ENCODE measurements at regions not wholly inside any gene's neighbourhood (a gene's known extent, or its start where the extent isn't known, plus 50 kb on each side); places are given as distances from the start of the nearest gene placed in this dataset.

GRCh38 chr17:72423718-72424117 lies 302.9 kb downstream of the SOX9 start:
- FAIRE-seq (no peak), DNase-seq (ENCODE audit: low spot score) (no peak)

GRCh38 chr17:72424505-72425117 lies 303.8 kb downstream of the SOX9 start:
- DNase-seq (ENCODE audit: low spot score): no peak
- FAIRE-seq: no peak

GRCh38 chr17:72425133-72425793 lies 304.4 kb downstream of the SOX9 start:
- no peak for FAIRE-seq
- DNase-seq (ENCODE audit: low spot score): no peak

GRCh38 chr17:72425794-72426168 lies 305.0 kb downstream of the SOX9 start:
- FAIRE-seq: no peak
- DNase-seq (ENCODE audit: low spot score): no peak

- no peak for DNase-seq (ENCODE audit: low spot score)
- no peak for FAIRE-seq
Measured at GRCh38 chr17:72426321-72426720, 305.5 kb downstream of the SOX9 start.

- FAIRE-seq: no peak
Measured at GRCh38 chr17:72426948-72427760, 306.3 kb downstream of the SOX9 start.

GRCh38 chr17:72427761-72428109 lies 306.9 kb downstream of the SOX9 start:
- no peak for DNase-seq (ENCODE audit: low spot score)
- FAIRE-seq: no peak

More at GRCh38 chr17:72426948-72427760, 306.3 kb downstream of the SOX9 start:
- DNase-seq (ENCODE audit: low spot score): no peak

GRCh38 chr17:72429066-72429638 lies 308.3 kb downstream of the SOX9 start:
- DNase-seq (ENCODE audit: low spot score): no peak
- no peak for FAIRE-seq

GRCh38 chr17:72430611-72431432 lies 310.0 kb downstream of the SOX9 start:
- DNase-seq (ENCODE audit: low spot score): no peak
- FAIRE-seq: no peak

- no peak for DNase-seq (ENCODE audit: low spot score)
- no peak for FAIRE-seq
Measured at GRCh38 chr17:72432143-72432621, 311.4 kb downstream of the SOX9 start.

GRCh38 chr17:72432881-72433280 lies 312.1 kb downstream of the SOX9 start:
- FAIRE-seq: no peak
- no peak for DNase-seq (ENCODE audit: low spot score)

GRCh38 chr17:72433797-72434196 lies 313.0 kb downstream of the SOX9 start:
- no peak for DNase-seq (ENCODE audit: low spot score)
- no peak for FAIRE-seq

- DNase-seq (ENCODE audit: low spot score): no peak
- FAIRE-seq: no peak
Measured at GRCh38 chr17:72434581-72434980, 313.8 kb downstream of the SOX9 start.

GRCh38 chr17:72434991-72435618 lies 314.3 kb downstream of the SOX9 start:
- no peak for DNase-seq (ENCODE audit: low spot score)
- FAIRE-seq: no peak

- FAIRE-seq: no peak
- no peak for DNase-seq (ENCODE audit: low spot score)
Measured at GRCh38 chr17:72438783-72439182, 318.0 kb downstream of the SOX9 start.

GRCh38 chr17:72439893-72440502 lies 319.2 kb downstream of the SOX9 start:
- DNase-seq (ENCODE audit: low spot score) (no peak), FAIRE-seq (no peak)

- FAIRE-seq: no peak
Measured at GRCh38 chr17:72440961-72441360, 320.1 kb downstream of the SOX9 start.

GRCh38 chr17:72441909-72442308 lies 321.1 kb downstream of the SOX9 start:
- FAIRE-seq: no peak
- DNase-seq (ENCODE audit: low spot score): no peak

More at GRCh38 chr17:72440961-72441360, 320.1 kb downstream of the SOX9 start:
- no peak for DNase-seq (ENCODE audit: low spot score)

- FAIRE-seq (no peak), DNase-seq (ENCODE audit: low spot score) (no peak)
Measured at GRCh38 chr17:72444517-72445054, 323.8 kb downstream of the SOX9 start.
